Prostate gland (tissue), 2 donors: ENCODE measurements at regions not wholly inside any gene's neighbourhood (a gene's known extent, or its start where the extent isn't known, plus 50 kb on each side); places are given as distances from the start of the nearest gene placed in this dataset.
A peak's percentile ranks its signal among the peaks of the same experiment; 100 is the strongest.

Experiments
- DNase-seq: peaks from one replicate; pipeline ENCODE4 v3.0.0-alpha.2; 2019; ENCODE audit warnings: low spot score
- H3K27ac ChIP-seq, 2 donors: fragments of 200-600 bp; sonication (generic); 2 replicates each; pipeline ENCODE4 v1.5.1; 2017 to 2019
- H3K27me3 ChIP-seq: fragments of 200-600 bp; sonication (generic); replicated peaks from 2 replicates; pipeline ENCODE4 v1.5.1; 2019; ENCODE audit not compliant: insufficient read depth
- H3K36me3 ChIP-seq, 2 donors: fragments of 200-600 bp; sonication (generic); 1 replicate in 1 of 2; 2 replicates in 1 of 2; pipeline versions ENCODE4 v1.5.1 to v1.8.1; 2017 to 2019
- H3K4me1 ChIP-seq: fragments of 200-600 bp; sonication (generic); replicated peaks from 2 replicates; pipeline ENCODE4 v1.5.1; 2019
- H3K4me3 ChIP-seq, 2 donors: fragments of 200-600 bp; sonication (generic); 2 replicates each; pipeline ENCODE4 v1.5.1; 2017 to 2019
- H3K9me3 ChIP-seq: fragments of 200-600 bp; sonication (generic); 2 replicates; pipeline ENCODE4 v1.5.1; 2017
- CTCF ChIP-seq, 4 experiments: fragments of 200-600 bp in 2 of 4; fragments of 450-650 bp in 2 of 4; sonication (generic) in 2 of 4; IDR thresholded peaks; 1 replicate in 3 of 4; 2 replicates in 1 of 4; pipeline ENCODE4 v1.5.1; 2016 to 2019; ENCODE audit warnings: antibody characterized with exemption in 4 of 4, mild to moderate bottlenecking in 2 of 4, moderate library complexity in 2 of 4
- POLR2A ChIP-seq: fragments of 450-650 bp; IDR thresholded peaks from one replicate; pipeline ENCODE4 v1.6.1; 2016; ENCODE audit warnings: antibody characterized with exemption, mild to moderate bottlenecking
- POLR2AphosphoS5 ChIP-seq: sonication (generic); formaldehyde crosslinking; IDR thresholded peaks from one replicate; pipeline ENCODE4 v1.6.1; 2017; ENCODE audit warnings: antibody characterized with exemption
- WGBS: methylation state at CpG from one replicate; pipeline ENCODE4 v1.1.5; 2018; 5-methylcytosine and 5-hydroxymethylcytosine counted together
- intact Hi-C: fragments of 100-400 bp; cut with DNase I; formaldehyde crosslinking; loops from one replicate; pipeline ENCODE4 v1.14.2; 2022

DNA sequence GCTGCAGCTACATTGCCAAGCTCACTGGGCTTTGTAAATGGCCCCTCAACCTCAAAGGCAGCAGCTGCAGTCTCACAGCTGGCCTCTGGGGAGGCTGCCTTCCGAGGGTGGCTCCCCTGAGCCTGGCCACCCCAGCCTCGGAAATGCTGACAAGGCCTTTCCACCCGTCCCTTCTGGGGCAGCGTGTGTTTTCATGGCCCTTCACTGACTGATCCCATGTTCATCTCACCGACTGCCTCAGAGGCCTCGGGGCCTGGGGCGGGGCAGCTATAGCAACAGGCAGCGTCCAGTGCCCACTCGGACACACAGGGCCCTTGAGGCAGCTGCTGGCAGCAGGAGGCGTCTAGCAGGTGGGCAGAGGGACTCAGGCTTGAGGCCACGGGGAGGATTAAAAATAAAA, 149.7 kb downstream of the GLI2 start:
- H3K4me1 ChIP-seq = peaks cover 3% of the 10 kb centered on the region
- H3K27ac ChIP-seq = no peak overlapping the region
- no peaks in the 10 kb centered on the region for H3K36me3 ChIP-seq
- DNase-seq = no peak
- H3K27me3 ChIP-seq = no peaks in the 10 kb centered on the region
- WGBS = 85% methylated on average over 11 of the region's 11 CpGs
- H3K9me3 ChIP-seq = no peaks in the 10 kb centered on the region
- TF ChIP-seq POLR2AphosphoS5 (no peak), CTCF (IDR thresholded peaks at IDR 0.05) (no peak), POLR2A (no peak)
- intact Hi-C loops = no loop called here
- no peak overlapping the region for H3K4me3 ChIP-seq

- intact Hi-C loops = no loop called here
- no peaks in the 10 kb centered on the region for H3K36me3 ChIP-seq
- DNase-seq = no peak
- no peaks in the 10 kb centered on the region for H3K9me3 ChIP-seq
- no peak overlapping the region for H3K27ac ChIP-seq
- peaks cover 3% of the 10 kb centered on the region for H3K4me1 ChIP-seq
- H3K27me3 ChIP-seq = no peaks in the 10 kb centered on the region
- no peak for TF ChIP-seq CTCF (IDR thresholded peaks at IDR 0.05)
- TF ChIP-seq POLR2A = no peak
- TF ChIP-seq POLR2AphosphoS5 = no peak
- H3K4me3 ChIP-seq = no peak overlapping the region
- 89% methylated on average over 4 of the region's 4 CpGs for WGBS
These were observed 150.1 kb downstream of the GLI2 start for GRCh38 chr2:120885749-120886148.

- no peak for DNase-seq
- H3K4me1 ChIP-seq = peaks cover 3% of the 10 kb centered on the region
- no peaks in the 10 kb centered on the region for H3K36me3 ChIP-seq
- 68% methylated on average over 18 of the region's 18 CpGs for WGBS
- no peaks in the 10 kb centered on the region for H3K27me3 ChIP-seq
- H3K9me3 ChIP-seq = no peaks in the 10 kb centered on the region
- H3K4me3 ChIP-seq = no peak overlapping the region
- no peak overlapping the region for H3K27ac ChIP-seq
- no peak for TF ChIP-seq CTCF (IDR thresholded peaks at IDR 0.05)
- TF ChIP-seq POLR2AphosphoS5 = no peak
- intact Hi-C loops = no loop called here
These were observed 151.1 kb downstream of the GLI2 start for GRCh38 chr2:120886534-120887319.

- no peaks in the 10 kb centered on the region for H3K9me3 ChIP-seq
- intact Hi-C loops = no loop called here
- H3K4me3 ChIP-seq = no peak overlapping the region
- H3K27me3 ChIP-seq = no peaks in the 10 kb centered on the region
- no peak for TF ChIP-seq CTCF (IDR thresholded peaks at IDR 0.05)
- TF ChIP-seq POLR2A = no peak
- no peak for TF ChIP-seq POLR2AphosphoS5
- no peaks in the 10 kb centered on the region for H3K36me3 ChIP-seq
- no peak overlapping the region for H3K27ac ChIP-seq
- peak; percentile 17 for DNase-seq
- WGBS = 40% methylated on average over 11 of the region's 11 CpGs
- H3K4me1 ChIP-seq = peaks cover 3% of the 10 kb centered on the region
These were observed 151.6 kb downstream of the GLI2 start for GRCh38 chr2:120887320-120887697.

DNA sequence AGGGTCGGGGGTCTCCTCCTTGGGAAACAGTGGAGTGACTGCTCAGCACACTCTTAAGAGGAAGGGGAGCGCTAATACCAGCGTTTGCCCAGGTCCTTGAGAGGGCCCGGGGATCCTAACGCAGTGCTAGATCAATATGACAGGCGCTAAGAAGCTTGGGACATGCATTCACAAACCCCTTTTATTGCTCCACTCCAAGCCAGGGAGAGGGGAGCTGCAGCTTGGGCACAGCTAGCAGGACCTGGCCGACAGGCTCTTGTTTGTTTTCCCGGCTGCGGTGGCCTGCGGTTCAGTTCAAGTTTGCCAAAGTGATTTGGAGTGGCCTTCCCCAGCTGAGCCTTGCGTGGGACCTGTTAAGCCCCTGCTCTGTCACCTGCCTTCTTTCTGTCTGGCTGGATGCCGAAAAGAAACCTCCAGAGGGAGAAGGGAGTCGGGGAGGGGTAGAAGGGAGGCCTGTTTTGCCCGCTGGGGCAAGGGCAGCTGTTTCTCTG, 152.1 kb downstream of the GLI2 start:
- WGBS = 37% methylated on average over 14 of the region's 14 CpGs
- Histone ChIP-seq H3K9me3 (no peaks in the 10 kb centered on the region), H3K4me1 (peaks cover 3% of the 10 kb centered on the region), H3K27me3 (no peaks in the 10 kb centered on the region), H3K27ac (no peak overlapping the region), H3K4me3 (no peak overlapping the region), H3K36me3 (no peaks in the 10 kb centered on the region)
- intact Hi-C loops = no loop called here
- TF ChIP-seq CTCF (IDR thresholded peaks at IDR 0.05) = no peak
- TF ChIP-seq POLR2A = no peak
- TF ChIP-seq POLR2AphosphoS5 = no peak
- peak; percentile 19 for DNase-seq
